ENCODE measurements at regions not wholly inside any gene's neighbourhood (a gene's known extent, or its start where the extent isn't known, plus 50 kb on each side); places are given as distances from the start of the nearest gene placed in this dataset.

- H3K9me3 ChIP-seq (replicated peaks; ENCODE audit: control insufficient read depth, insufficient read depth, low read length): no peaks in the 10 kb centered on the region
- ChIA-PET POLR2A (no interaction called here), CTCF (no interaction called here)
- no peaks in the 10 kb centered on the region for H3K9me1 ChIP-seq (replicated peaks; ENCODE audit: control insufficient read depth, extremely low read depth, insufficient read depth, low read length)
- BruUV-seq (replicated peaks): no TSS peak
- peaks cover 12% of the 10 kb centered on the region for H3K4me1 ChIP-seq (ENCODE audit: control insufficient read depth, extremely low read depth, insufficient read depth, low read length)
- no peaks in the 10 kb centered on the region for H4K20me1 ChIP-seq (replicated peaks; ENCODE audit: control insufficient read depth, extremely low read depth, insufficient read depth, low read length)
- dilution Hi-C loops (cut with MboI; ENCODE audit: extremely low pct_ligation_motif_present, low sequenced_read_pairs) (no loop called here), intact Hi-C loops (cut with micrococcal nuclease) (no loop called here)
- H2AFZ ChIP-seq (ENCODE audit: low read depth, low read length): no peak overlapping the region
- DNase-seq (ENCODE audit: low read depth, low spot score) (no peak), FAIRE-seq (no peak)
- no peak overlapping the region for H3K27ac ChIP-seq (ENCODE audit: insufficient read depth, low read depth, low read length)
- H3K27me3 ChIP-seq (ENCODE audit: control insufficient read depth in 2 of 2, insufficient read depth in 2 of 2, low read length in 2 of 2): no peaks in the 10 kb centered on the region
- H3K9ac ChIP-seq (replicated peaks; ENCODE audit: extremely low read depth, insufficient read depth, low read length): no peak overlapping the region
- H3K4me2 ChIP-seq (ENCODE audit: insufficient read depth, low read length): no peak overlapping the region
- H3K4me3 ChIP-seq (replicated peaks in 1 of 3; ENCODE audit: insufficient read depth in 1 of 3, low read depth in 1 of 3, low read length in 3 of 3): no peak overlapping the region
- H3K36me3 ChIP-seq (ENCODE audit: control insufficient read depth in 2 of 2, extremely low read depth in 1 of 2, insufficient read depth in 2 of 2, low read length in 2 of 2): no peaks in the 10 kb centered on the region
- TF ChIP-seq, protein P1, sequence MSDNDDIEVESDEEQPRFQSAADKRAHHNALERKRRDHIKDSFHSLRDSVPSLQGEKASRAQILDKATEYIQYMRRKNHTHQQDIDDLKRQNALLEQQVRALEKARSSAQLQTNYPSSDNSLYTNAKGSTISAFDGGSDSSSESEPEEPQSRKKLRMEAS (IDR thresholded peaks at IDR 0.05; ENCODE audit: insufficient read depth, insufficient read length): no peak
- TF ChIP-seq EZH2 (IDR thresholded peaks at IDR 0.05; ENCODE audit: borderline replicate concordance, low read depth, low read length, severe bottlenecking) (no peak), JUN (IDR thresholded peaks at IDR 0.05; ENCODE audit: borderline replicate concordance, insufficient read depth, insufficient read length, low read depth) (no peak), FOS (IDR thresholded peaks at IDR 0.05; ENCODE audit: borderline replicate concordance, insufficient read depth, low read length) (no peak), GATA2 (IDR thresholded peaks at IDR 0.05; ENCODE audit: insufficient read depth, insufficient read length, low read depth, low read length) (no peak)
- TF ChIP-seq, protein P2, sequence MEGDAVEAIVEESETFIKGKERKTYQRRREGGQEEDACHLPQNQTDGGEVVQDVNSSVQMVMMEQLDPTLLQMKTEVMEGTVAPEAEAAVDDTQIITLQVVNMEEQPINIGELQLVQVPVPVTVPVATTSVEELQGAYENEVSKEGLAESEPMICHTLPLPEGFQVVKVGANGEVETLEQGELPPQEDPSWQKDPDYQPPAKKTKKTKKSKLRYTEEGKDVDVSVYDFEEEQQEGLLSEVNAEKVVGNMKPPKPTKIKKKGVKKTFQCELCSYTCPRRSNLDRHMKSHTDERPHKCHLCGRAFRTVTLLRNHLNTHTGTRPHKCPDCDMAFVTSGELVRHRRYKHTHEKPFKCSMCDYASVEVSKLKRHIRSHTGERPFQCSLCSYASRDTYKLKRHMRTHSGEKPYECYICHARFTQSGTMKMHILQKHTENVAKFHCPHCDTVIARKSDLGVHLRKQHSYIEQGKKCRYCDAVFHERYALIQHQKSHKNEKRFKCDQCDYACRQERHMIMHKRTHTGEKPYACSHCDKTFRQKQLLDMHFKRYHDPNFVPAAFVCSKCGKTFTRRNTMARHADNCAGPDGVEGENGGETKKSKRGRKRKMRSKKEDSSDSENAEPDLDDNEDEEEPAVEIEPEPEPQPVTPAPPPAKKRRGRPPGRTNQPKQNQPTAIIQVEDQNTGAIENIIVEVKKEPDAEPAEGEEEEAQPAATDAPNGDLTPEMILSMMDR (IDR thresholded peaks at IDR 0.05; ENCODE audit: extremely low read depth in 1 of 2, insufficient read depth in 1 of 2, low read depth in 1 of 2, low read length in 2 of 2): no peak
- H3K79me2 ChIP-seq (ENCODE audit: control insufficient read depth, insufficient read depth, low read length): no peaks in the 10 kb centered on the region
Measured at GRCh38 chrY:12559007-12559406, 142.0 kb upstream of the USP9Y start.

DNA sequence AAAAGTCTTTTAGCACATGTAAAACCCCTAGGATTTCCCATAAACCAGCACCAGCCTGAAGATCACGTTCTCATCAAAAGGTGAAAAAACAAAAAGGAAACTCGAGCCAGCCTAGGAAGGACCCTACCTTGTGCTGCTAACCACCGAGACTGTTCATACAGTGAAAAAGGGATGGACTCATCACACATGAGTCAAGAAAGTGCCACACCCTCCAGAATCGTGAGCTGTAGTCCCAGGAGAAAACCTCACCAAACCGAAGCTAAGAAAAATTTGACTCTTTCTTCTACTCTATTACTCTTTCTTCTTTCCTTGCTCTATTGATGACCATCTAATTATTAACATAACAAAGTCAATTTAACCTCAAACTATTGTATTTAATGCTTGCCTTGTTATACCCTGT, 124.8 kb upstream of the USP9Y start:
- no TSS peak for BruUV-seq (replicated peaks)
- Histone ChIP-seq H2AFZ (ENCODE audit: low read depth, low read length) (no peak overlapping the region), H4K20me1 (replicated peaks; ENCODE audit: control insufficient read depth, extremely low read depth, insufficient read depth, low read length) (no peaks in the 10 kb centered on the region), H3K4me1 (ENCODE audit: control insufficient read depth, extremely low read depth, insufficient read depth, low read length) (no peaks in the 10 kb centered on the region), H3K9ac (replicated peaks; ENCODE audit: extremely low read depth, insufficient read depth, low read length) (no peak overlapping the region), H3K79me2 (ENCODE audit: control insufficient read depth, insufficient read depth, low read length) (no peaks in the 10 kb centered on the region), H3K4me3 (replicated peaks in 1 of 3; ENCODE audit: insufficient read depth in 1 of 3, low read depth in 1 of 3, low read length in 3 of 3) (no peak overlapping the region), H3K36me3 (ENCODE audit: control insufficient read depth in 2 of 2, extremely low read depth in 1 of 2, insufficient read depth in 2 of 2, low read length in 2 of 2) (no peaks in the 10 kb centered on the region), H3K27ac (ENCODE audit: insufficient read depth, low read depth, low read length) (no peak overlapping the region), H3K27me3 (ENCODE audit: control insufficient read depth in 2 of 2, insufficient read depth in 2 of 2, low read length in 2 of 2) (no peaks in the 10 kb centered on the region), H3K4me2 (ENCODE audit: insufficient read depth, low read length) (no peak overlapping the region), H3K9me1 (replicated peaks; ENCODE audit: control insufficient read depth, extremely low read depth, insufficient read depth, low read length) (no peaks in the 10 kb centered on the region), H3K9me3 (replicated peaks; ENCODE audit: control insufficient read depth, insufficient read depth, low read length) (no peaks in the 10 kb centered on the region)
- intact Hi-C loops (cut with micrococcal nuclease) (no loop called here), dilution Hi-C loops (cut with MboI; ENCODE audit: extremely low pct_ligation_motif_present, low sequenced_read_pairs) (no loop called here)
- DNase-seq (ENCODE audit: low read depth, low spot score): no peak
- FAIRE-seq: no peak
- TF ChIP-seq, protein P1 (IDR thresholded peaks at IDR 0.05; ENCODE audit: insufficient read depth, insufficient read length): no peak
- TF ChIP-seq EZH2 (IDR thresholded peaks at IDR 0.05; ENCODE audit: borderline replicate concordance, low read depth, low read length, severe bottlenecking): no peak
- no peak for TF ChIP-seq MYC (IDR thresholded peaks at IDR 0.05; ENCODE audit: low read depth, low read length)
- TF ChIP-seq GATA2 (IDR thresholded peaks at IDR 0.05; ENCODE audit: insufficient read depth, insufficient read length, low read depth, low read length): no peak
- no peak for TF ChIP-seq POLR2A (IDR thresholded peaks at IDR 0.05; ENCODE audit: low read depth, low read length)
- TF ChIP-seq, protein P2 (IDR thresholded peaks at IDR 0.05; ENCODE audit: extremely low read depth in 1 of 2, insufficient read depth in 1 of 2, low read depth in 1 of 2, low read length in 2 of 2): no peak
- no peak for TF ChIP-seq JUN (IDR thresholded peaks at IDR 0.05; ENCODE audit: borderline replicate concordance, insufficient read depth, insufficient read length, low read depth)
- TF ChIP-seq POLR2AphosphoS5 (IDR thresholded peaks at IDR 0.05; ENCODE audit: insufficient read depth, low read depth, low read length): no peak
- ChIA-PET POLR2A (no interaction called here), CTCF (no interaction called here)

Data from endothelial cell of umbilical vein (primary cell).